ENCODE measurements at regions not wholly inside any gene's neighbourhood (a gene's known extent, or its start where the extent isn't known, plus 50 kb on each side); places are given as distances from the start of the nearest gene placed in this dataset.
A peak's percentile ranks its signal among the peaks of the same experiment; 100 is the strongest.
"Not testable (repeated sequence)": the region's sequence is repeated elsewhere in the genome, so short reads cannot be mapped to it uniquely, and the experiment has no call there.

DNA sequence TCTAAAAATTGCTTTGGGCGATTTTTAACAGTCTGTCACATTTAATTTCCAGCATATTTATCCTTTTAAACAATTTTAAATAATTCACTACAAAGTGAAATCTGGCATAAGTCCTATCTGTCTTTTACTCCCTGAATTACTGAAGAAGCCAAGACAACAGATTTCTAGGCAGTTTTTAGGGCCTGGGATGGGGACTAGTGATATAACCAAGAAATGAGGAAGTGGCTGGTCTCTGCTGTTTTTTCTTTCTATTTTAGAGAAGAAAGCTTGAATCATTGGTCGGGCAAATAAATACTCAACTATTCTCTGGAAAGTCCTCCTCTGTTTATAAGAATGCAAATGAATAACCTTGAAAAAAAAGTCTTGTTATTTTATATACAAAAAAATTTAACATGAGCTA, 79.7 kb upstream of the SSBP2 start:
- ATAC-seq (no peak), DNase-seq (ENCODE audit: low spot score) (no peak)

DNA sequence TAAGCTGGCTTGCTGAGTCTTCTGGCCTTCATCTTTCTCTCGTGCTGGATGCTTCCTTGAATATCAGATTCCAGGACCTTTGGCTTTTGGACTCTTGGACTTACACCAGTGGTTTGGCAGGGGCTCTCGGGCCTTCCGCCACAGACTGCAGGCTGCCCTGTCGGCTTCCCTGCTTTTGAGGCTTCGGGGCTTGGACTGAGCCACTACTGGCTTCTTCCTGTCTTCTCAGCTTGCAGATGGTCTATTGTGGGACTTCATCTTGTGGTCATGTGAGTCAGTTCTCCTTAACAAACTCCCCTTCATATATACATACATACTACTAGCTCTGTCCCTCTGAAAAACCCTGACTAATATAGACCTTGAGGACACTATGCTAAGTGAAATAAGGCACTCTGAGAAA, 78.3 kb upstream of the SSBP2 start:
- DNase-seq (ENCODE audit: low spot score) (peak; percentile 63), ATAC-seq (peak; percentile 91)

DNA sequence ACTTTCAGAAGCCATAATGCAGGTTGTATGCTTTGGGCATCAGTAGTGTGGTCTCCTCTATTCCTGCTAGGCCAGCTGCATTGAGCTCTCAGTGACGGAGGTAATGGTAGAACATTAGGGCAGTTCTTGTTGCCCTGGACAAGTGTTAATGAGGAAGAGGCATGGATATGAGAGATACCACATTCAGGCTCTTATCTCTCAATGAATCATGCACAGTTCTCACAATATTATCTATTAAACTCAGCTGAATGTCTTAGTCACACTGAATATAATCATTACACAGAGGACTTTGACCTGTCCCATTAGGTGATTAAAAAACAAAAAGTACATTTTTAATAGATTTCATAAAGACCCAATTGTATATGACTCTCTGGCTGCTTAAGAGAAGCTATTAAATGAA, 76.6 kb upstream of the SSBP2 start:
- ATAC-seq (no peak), DNase-seq (ENCODE audit: low spot score) (no peak)

DNA sequence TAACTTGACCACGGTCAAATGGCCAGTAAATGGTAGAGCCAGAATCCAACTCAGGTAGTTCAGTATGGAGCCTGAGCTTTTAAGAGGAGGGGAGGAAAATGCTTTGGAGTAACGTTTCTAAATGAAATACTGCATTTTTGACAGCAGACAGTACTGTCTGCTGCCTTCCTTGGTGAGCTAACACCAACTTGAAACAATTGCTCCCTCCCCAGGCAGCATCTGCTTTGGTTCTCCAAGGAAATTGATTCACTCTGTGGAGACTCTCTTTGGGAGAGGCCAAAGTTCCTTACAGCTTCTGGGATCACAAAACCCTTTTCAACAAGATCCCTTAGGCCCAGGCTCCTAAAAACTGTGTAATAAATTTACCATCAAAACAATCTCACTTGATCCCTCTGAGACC, 75.2 kb upstream of the SSBP2 start:
- ATAC-seq, result no peak
- DNase-seq (ENCODE audit: low spot score), result no peak

DNA sequence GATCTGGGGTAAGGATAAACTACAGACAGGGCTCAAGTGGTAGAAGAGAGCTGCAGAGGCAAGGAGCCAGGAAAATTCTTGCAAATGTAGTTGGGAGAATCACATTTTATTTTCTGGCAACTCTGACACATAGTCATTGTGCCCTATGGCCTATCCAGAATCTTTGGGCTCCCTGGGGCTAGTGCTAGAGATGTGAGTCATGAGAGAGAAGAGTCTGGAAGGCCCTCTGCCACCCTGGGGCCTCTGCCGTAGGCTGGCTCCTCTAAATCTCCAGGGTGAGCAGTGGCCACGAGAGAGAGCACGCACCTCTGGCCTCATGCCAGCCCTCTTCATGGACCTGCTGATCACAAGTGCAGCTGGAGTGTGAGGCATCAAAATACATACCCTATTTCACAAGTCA, 74.3 kb upstream of the SSBP2 start:
- ATAC-seq (no peak), DNase-seq (ENCODE audit: low spot score) (no peak)

DNA sequence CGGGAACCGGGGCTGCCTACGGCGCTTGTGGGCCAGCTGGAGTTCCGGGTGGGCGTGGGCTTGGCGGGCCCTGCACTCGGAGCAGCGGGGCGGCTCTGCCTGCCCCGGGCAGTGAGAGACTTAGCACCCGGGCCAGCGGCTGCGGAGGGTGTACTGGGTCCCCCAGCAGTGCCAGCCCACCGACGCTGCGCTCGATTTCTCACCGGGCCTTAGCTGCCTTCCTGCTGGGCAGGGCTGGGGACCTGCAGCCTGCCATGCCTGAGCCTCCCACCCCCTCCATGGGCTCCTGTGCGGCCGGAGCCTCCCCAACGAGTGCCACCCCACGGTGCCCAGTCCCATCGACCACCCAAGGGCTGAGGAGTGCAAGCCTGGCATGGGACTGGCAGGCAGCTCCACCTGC, 72.8 kb upstream of the SSBP2 start:
- DNase-seq (ENCODE audit: low spot score); ATAC-seq: not testable (repeated sequence)

DNA sequence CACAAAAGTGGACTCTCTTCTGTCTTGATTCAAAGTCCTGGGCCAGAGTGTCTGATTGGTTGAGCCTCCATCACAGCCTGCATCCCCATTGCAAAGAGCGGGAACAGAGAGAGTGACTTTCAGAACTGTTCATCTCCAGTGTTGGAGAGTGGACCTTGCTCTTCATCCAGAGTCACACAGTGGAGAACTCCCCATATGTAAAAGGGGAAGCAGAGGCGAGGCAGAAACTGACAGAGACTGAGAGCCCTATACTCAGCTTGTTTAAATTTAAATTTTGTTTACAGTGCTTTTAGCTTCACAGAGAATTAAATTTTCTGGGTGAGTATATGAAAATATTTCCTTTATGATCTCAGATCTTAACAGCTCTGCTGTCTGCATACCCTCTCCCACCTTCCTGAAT, 70.0 kb upstream of the SSBP2 start:
- no peak for DNase-seq (ENCODE audit: low spot score)
- no peak for ATAC-seq

DNA sequence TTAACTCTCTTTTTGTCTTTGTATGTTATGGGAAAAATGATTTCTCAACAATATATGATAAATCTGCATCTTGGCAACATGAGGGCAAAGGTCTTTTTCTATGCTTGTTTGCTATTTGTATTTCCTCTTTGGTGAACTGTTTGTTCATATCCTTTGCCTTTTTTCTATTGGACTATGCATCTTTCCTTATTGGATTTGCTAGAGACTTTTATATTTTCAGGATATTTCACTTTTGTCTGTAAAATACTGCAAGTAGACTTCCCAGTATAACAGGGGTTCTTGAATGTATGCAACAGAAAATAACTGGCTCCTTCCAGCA, 69.4 kb upstream of the SSBP2 start:
- ATAC-seq, result no peak

DNA sequence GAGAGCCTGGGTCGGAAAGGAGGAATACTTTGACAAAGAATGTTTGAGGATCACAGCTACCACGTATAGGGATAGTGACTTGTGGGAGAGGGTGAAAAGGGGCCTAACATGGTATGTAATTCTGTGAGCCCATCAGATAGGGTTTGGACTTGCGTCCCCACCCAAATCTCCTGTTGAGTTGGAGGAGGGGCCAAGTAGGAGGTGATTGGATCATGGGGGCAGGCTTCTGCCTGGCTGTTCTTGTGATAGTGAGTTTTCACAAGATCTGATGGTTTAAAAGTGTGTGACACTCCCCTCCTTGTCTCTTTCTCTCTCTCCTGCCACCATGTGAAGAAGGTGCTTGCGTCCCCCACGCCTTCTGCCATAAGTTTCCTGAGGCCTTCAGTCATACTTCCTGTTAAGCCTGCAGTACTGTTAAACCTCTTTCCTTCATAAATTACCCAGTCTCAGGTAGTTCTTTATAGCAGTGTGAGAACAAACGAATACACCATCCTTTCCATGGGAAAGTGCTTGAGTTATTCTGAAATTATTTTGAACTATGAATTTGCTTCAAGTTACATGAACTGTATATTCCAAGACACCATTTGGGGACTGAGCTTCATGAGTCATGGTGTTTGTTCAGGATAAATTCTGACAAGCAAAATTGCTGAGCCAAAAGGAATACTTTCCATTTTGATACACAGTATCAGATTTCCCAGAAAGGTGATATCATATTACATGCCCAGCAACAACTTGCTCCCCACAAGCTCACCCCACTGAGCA, 68.8 kb upstream of the SSBP2 start:
- no peak for DNase-seq (ENCODE audit: low spot score)
- no peak for ATAC-seq

More for the DNA sequence above, 69.4 kb upstream of the SSBP2 start:
- no peak for DNase-seq (ENCODE audit: low spot score)

DNA sequence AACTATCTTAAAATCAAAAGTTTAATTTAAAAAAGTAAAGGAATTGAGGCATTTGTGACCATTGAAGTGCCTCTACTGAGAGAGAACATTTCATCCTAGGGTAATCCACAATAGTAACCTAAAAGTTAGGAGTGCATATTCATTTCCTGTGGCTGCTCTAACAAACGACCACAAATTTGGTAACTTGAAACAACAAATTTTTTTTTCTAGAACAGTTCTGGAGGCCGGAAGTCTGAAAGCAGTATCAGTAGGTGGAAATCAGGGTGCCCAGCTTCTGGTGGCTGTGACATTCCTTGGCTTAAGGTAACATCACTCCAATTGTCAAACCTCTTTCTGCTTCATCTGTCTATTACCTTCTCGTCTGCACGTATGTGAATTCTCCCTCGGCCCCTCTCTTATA, 67.1 kb upstream of the SSBP2 start:
- ATAC-seq, result no peak
- DNase-seq (ENCODE audit: low spot score), result no peak

DNA sequence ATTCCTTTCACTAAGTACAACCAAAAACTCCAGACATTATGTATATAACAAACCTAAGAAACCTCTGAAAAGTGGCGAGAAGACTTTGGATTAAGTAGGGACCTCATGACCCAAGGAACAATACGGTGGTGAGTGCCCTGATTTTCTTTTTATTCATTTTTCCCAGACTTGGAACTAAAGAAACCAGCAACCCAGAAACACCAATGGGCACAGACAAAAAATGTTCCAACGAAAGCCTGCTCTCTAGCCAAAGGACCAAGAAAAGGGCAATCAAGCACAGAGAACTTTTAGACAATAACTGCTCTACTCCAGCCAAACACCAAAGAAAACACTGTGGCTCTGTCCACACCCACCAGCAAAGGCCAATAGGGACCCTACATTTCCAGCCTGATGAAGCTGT, 66.2 kb upstream of the SSBP2 start:
- DNase-seq (ENCODE audit: low spot score) (no peak), ATAC-seq (no peak)

DNA sequence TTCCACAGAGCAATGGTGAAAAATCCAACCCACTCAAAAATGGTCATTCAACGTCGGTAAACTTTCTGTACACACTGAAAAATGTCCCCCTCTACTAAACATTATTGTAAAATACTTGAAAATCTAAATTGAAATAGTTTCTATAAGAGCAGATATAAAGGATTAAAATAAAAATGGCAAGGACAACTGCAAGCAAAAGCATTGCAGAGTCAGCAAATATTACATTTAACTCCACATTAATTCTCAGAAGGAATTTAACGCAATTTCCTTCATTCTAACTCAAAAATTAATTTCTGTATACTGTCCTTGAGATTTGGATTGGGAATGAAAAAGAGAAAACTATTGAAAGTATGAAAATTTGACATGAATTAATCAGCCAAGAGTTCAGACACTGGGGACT, 64.4 kb upstream of the SSBP2 start:
- ATAC-seq, result no peak

DNA sequence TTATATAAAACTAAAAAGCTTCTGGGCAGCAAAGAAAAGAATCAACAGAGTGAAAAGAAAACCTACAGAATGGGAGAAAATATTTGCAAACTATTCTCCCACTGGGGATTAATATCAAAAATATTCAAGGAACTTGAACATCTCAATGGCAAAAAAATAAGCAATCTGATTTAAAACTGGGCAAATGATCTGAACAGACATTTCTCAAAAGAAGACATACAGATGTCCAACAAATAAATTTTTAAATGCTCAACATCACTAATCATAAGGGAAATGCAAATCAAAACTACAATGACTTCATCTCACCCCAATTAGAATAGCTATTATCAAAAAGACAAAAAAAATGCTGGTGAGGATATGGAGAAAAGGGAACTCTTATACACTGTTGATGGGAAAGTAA, 57.2 kb upstream of the SSBP2 start:
- DNase-seq (ENCODE audit: low spot score) (no peak), ATAC-seq (no peak)

More for the DNA sequence above, 64.4 kb upstream of the SSBP2 start:
- no peak for DNase-seq (ENCODE audit: low spot score)

DNA sequence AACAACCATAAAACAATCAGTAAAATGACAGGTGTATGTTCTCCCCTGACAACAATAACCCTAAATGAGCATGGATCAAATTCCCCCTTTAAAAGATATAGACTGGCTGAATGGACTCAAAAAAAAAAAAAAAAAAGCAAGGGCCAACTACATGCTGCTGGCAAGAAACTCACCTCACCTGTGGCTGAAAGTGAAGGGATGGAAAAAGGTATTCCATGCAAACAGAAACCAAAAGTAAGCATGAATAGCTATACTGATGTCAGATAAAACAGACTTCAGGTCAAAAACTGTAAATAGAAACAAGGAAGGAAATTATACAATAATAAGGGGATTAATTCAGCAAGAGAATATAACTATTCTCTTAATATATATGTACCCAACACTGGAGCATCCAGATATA, 54.2 kb upstream of the SSBP2 start:
- DNase-seq (ENCODE audit: low spot score) (no peak), ATAC-seq (no peak)

DNA sequence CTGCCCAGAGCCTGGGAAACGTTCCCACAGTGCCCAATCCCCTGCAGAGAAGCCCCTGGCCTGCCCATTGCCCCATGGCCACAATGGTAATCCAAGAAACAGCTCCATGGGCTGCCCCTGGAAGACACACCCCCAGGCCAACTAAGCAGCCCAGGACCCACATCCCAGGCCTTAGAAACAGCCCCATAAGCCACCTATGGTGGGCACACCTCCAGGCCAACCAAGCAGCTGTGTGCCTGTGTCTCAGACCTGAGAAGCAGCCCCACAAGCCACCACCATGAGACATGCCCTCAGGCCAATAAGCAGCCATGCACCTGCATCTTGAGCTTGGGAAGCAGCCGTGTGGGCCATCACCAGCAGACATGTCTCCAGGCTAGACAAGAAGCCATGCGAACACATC, 52.9 kb upstream of the SSBP2 start:
- DNase-seq (ENCODE audit: low spot score) (no peak), ATAC-seq (no peak)

DNA sequence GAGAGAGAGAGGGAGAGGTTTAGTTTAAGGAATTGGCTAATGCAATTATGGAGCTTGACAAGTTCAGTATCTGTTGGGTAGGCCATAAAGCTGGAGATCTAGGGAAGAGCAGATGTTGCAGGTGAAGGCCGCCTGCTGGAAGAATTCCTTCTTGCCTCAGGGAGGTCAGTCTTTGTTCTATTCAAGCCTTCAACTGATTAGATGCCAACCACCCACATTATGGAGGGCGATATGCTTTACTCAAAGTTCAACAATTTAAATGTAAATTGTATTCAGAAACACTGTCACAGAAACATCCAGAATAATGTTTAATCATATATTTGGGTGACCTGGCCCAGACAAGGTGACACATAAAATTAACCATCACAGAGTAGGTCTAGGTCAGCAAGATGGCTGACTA, 51.7 kb upstream of the SSBP2 start:
- ATAC-seq (no peak), DNase-seq (ENCODE audit: low spot score) (no peak)

DNA sequence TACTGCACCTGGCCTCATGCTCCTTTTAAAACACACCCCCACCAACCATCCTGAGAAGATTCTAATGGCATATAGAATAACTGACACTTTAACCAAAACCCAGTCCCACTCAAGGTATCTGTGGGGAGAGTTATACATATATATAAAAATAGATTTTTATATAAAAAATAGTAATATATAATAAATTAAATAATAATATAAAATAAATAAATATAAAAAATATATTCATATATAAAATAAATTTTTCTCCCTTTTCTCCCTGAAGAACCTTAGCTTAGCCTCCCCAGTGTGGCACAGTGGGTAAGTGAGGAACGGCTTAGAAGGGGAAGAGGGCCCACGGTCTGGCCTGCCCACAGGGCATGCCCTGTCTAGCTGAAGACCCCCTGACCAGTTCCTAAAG, 51.1 kb upstream of the SSBP2 start:
- DNase-seq (ENCODE audit: low spot score), result no peak
- no peak for ATAC-seq

DNA sequence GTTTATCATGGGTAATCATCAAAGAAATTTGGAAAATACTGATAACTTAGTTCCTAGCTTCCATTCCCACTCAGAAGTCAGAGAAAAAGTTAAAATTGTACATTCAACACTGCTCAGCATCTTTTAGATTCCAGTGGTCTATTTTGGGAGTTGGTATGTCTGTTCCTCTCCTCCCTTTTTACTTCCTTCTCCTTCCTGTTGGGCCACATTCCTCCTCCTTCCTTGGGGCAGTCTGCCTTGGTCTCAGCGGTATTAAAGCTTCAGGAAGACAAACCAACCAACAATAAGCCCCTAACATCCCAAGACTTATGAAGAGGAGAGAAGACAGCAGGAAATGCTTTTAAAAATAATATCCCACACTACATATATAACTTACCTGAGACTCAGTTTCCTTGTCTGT, 49.9 kb upstream of the SSBP2 start:
- ATAC-seq (no peak), DNase-seq (ENCODE audit: low spot score) (no peak)

Measured in left lobe of liver (tissue), 2 donors.